IPS DF 6.9 (cell line): ENCODE measurements at regions not wholly inside any gene's neighbourhood (a gene's known extent, or its start where the extent isn't known, plus 50 kb on each side); places are given as distances from the start of the nearest gene placed in this dataset.

Experiments used
- DNase-seq: peaks from one replicate; pipeline ENCODE4 v3.0.0-alpha.2; 2013; ENCODE audit warnings: low read depth, low spot score
- H3K27ac ChIP-seq: one replicate; pipeline ENCODE4 v1.5.1; 2013; ENCODE audit warnings: low read length, control low read depth
- H3K27me3 ChIP-seq: 2 replicates; pipeline ENCODE4 v1.6.1; 2013; ENCODE audit warnings: mild to moderate bottlenecking, low read length; ENCODE audit not compliant: control insufficient read depth, insufficient read depth
- H3K36me3 ChIP-seq: 2 replicates; pipeline ENCODE4 v1.6.1; 2013; ENCODE audit warnings: low read length; ENCODE audit not compliant: control insufficient read depth, insufficient read depth
- H3K4me1 ChIP-seq: 2 replicates; pipeline ENCODE4 v1.6.1; 2013; ENCODE audit warnings: low read length; ENCODE audit not compliant: control insufficient read depth, insufficient read depth
- H3K4me3 ChIP-seq: 2 replicates; pipeline ENCODE4 v1.5.1; 2013; ENCODE audit warnings: mild to moderate bottlenecking, low read length
- H3K9me3 ChIP-seq: 2 replicates; pipeline ENCODE4 v1.6.1; 2013; ENCODE audit warnings: low read length, inconsistent platforms; ENCODE audit not compliant: control insufficient read depth, insufficient read depth
- WGBS: extraction: QIAGEN DNeasy Blood & Tissue Kit; methylation state at CpG from one replicate; pipeline ENCODE4 v1.1.7; 2013; ENCODE audit warnings: mixed read lengths, missing lambda C conversion rate; ENCODE audit not compliant: insufficient read length, insufficient coverage; 5-methylcytosine and 5-hydroxymethylcytosine counted together

DNA sequence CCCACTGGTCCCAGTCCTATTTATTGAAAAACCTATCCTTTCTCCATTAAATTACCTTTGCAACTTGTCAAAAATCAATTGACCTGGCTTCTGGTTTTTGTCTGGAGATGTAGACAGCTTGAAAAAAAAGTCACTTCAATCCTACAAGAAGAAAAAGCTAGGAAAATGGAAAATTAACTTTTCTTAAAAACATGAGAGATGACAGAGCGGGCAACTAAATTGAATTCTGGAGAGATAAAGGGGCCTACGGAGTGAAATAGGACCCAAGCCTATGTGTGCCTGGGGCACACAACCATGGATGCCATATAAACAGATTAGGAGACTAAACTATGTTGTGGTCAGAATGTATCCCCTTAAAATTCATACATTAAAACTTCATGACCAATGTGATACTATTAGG lies 363.3 kb upstream of the SLCO3A1 start:
- H3K27ac ChIP-seq, result no peak overlapping the region
- H3K4me1 ChIP-seq, result no peaks in the 10 kb centered on the region
- DNase-seq, result no peak
- no CpG with 5 or more reads among the region's 2 CpGs for WGBS
- H3K27me3 ChIP-seq, result no peaks in the 10 kb centered on the region
- no peaks in the 10 kb centered on the region for H3K9me3 ChIP-seq
- no peaks in the 10 kb centered on the region for H3K36me3 ChIP-seq
- no peak overlapping the region for H3K4me3 ChIP-seq

GRCh38 chr15:91491101-91491950 lies 362.2 kb upstream of the SLCO3A1 start:
- WGBS, result no CpG with 5 or more reads among the region's 6 CpGs
- no peak overlapping the region for H3K27ac ChIP-seq
- DNase-seq, result no peak
- no peaks in the 10 kb centered on the region for H3K36me3 ChIP-seq
- H3K4me3 ChIP-seq, result no peak overlapping the region
- no peaks in the 10 kb centered on the region for H3K4me1 ChIP-seq
- H3K9me3 ChIP-seq, result no peaks in the 10 kb centered on the region
- no peaks in the 10 kb centered on the region for H3K27me3 ChIP-seq

- no peak for DNase-seq
- no peak overlapping the region for H3K4me3 ChIP-seq
- no peak overlapping the region for H3K27ac ChIP-seq
- H3K36me3 ChIP-seq, result no peaks in the 10 kb centered on the region
- no peaks in the 10 kb centered on the region for H3K27me3 ChIP-seq
- no peaks in the 10 kb centered on the region for H3K4me1 ChIP-seq
- no peaks in the 10 kb centered on the region for H3K9me3 ChIP-seq
- WGBS, result no CpG with 5 or more reads among the region's 4 CpGs
Observed at GRCh38 chr15:91496754-91497691, 356.5 kb upstream of the SLCO3A1 start.

DNA sequence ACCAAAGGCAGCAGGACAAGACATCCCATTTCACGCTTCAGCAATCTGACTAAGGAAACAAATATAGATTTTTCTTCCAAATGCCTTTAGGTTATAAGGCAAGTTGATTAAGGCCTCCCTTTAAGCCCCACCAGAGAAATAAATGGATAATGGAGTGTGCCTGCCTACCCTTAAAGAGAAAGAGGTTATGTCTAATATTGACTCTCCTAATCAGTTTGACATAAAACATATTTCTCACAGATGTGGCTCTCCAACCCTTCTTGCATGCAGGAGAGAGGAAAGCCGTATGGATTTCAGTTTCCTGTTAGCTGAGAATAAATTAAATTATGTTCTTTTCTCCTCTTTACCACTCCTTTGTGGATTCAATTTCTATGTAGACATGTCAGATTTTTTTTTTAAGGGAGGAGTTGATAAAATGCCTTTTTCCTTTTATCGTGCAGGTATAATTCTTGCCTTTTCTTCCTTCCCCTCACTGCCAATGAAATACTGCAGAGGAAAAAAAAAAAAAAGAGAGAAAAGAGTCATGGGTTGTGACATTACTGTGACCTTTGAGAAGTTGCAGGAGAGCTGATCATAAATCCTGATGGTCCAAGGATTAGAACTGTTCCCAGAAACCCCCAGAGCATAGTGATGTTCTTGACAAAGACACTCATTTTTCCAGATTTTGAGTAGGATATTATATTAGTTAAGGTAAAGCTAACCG lies 355.3 kb upstream of the SLCO3A1 start:
- WGBS, result no CpG with 5 or more reads among the region's 4 CpGs
- Histone ChIP-seq H3K27ac (no peak overlapping the region), H3K27me3 (no peaks in the 10 kb centered on the region), H3K9me3 (no peaks in the 10 kb centered on the region), H3K4me1 (no peaks in the 10 kb centered on the region), H3K4me3 (no peak overlapping the region), H3K36me3 (no peaks in the 10 kb centered on the region)
- no peak for DNase-seq

GRCh38 chr15:91498749-91499062 lies 354.8 kb upstream of the SLCO3A1 start:
- no peaks in the 10 kb centered on the region for H3K36me3 ChIP-seq
- no CpG with 5 or more reads among the region's 1 CpG for WGBS

GRCh38 chr15:91499774-91500383 lies 353.6 kb upstream of the SLCO3A1 start:
- no peaks in the 10 kb centered on the region for H3K36me3 ChIP-seq
- H3K9me3 ChIP-seq, result no peaks in the 10 kb centered on the region
- H3K27me3 ChIP-seq, result no peaks in the 10 kb centered on the region
- DNase-seq, result no peak
- no CpG with 5 or more reads among the region's 5 CpGs for WGBS
- no peaks in the 10 kb centered on the region for H3K4me1 ChIP-seq
- no peak overlapping the region for H3K27ac ChIP-seq
- no peak overlapping the region for H3K4me3 ChIP-seq

More at GRCh38 chr15:91498749-91499062, 354.8 kb upstream of the SLCO3A1 start:
- no peaks in the 10 kb centered on the region for H3K27me3 ChIP-seq
- DNase-seq, result no peak
- no peak overlapping the region for H3K4me3 ChIP-seq
- no peaks in the 10 kb centered on the region for H3K9me3 ChIP-seq
- H3K27ac ChIP-seq, result no peak overlapping the region
- no peaks in the 10 kb centered on the region for H3K4me1 ChIP-seq

GRCh38 chr15:91508633-91509032 lies 344.9 kb upstream of the SLCO3A1 start:
- DNase-seq, result no peak
- Histone ChIP-seq H3K9me3 (no peaks in the 10 kb centered on the region), H3K27me3 (no peaks in the 10 kb centered on the region), H3K4me1 (no peaks in the 10 kb centered on the region), H3K4me3 (no peak overlapping the region), H3K36me3 (no peaks in the 10 kb centered on the region), H3K27ac (no peak overlapping the region)
- WGBS, result no CpG with 5 or more reads among the region's 3 CpGs

- Histone ChIP-seq H3K9me3 (no peaks in the 10 kb centered on the region), H3K4me1 (no peaks in the 10 kb centered on the region), H3K27ac (no peak overlapping the region), H3K4me3 (no peak overlapping the region), H3K36me3 (no peaks in the 10 kb centered on the region), H3K27me3 (no peaks in the 10 kb centered on the region)
- DNase-seq, result no peak
- no CpG with 5 or more reads among the region's 2 CpGs for WGBS
Observed at GRCh38 chr15:91514147-91514546, 339.4 kb upstream of the SLCO3A1 start.

GRCh38 chr15:91515188-91515754 lies 338.2 kb upstream of the SLCO3A1 start:
- no peak overlapping the region for H3K4me3 ChIP-seq
- H3K27me3 ChIP-seq, result no peaks in the 10 kb centered on the region
- no peak overlapping the region for H3K27ac ChIP-seq
- no peaks in the 10 kb centered on the region for H3K9me3 ChIP-seq
- DNase-seq, result no peak
- no CpG with 5 or more reads among the region's 5 CpGs for WGBS
- H3K4me1 ChIP-seq, result no peaks in the 10 kb centered on the region
- H3K36me3 ChIP-seq, result no peaks in the 10 kb centered on the region

DNA sequence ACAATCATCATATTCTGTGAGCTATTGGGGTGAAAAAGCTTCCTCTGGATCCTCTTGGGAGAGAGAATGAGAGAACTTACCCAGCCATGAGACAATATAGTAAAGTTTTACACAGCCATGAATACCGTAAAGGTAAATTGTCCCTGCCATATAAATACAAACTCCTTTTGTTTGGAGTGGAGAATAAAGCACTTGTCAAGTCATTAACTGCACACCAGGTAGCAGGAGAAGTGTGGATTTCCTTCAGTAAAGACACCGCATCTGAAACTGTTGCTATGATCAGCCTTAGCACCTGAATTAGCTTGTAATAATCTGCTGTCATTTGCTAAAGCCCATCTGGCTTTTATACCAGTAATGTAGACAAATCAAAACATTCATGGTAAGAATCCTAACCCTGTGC lies 336.6 kb upstream of the SLCO3A1 start:
- whole genome bisulfite sequencing, result no CpG with 5 or more reads among the region's 2 CpGs
- no peaks in the 10 kb centered on the region for H3K36me3 ChIP-seq
- H3K4me1 ChIP-seq, result no peaks in the 10 kb centered on the region
- H3K27ac ChIP-seq, result no peak overlapping the region
- H3K27me3 ChIP-seq, result no peaks in the 10 kb centered on the region
- no peak overlapping the region for H3K4me3 ChIP-seq
- no peak for DNase-seq
- no peaks in the 10 kb centered on the region for H3K9me3 ChIP-seq
